ENCODE measurements at regions not wholly inside any gene's neighbourhood (a gene's known extent, or its start where the extent isn't known, plus 50 kb on each side); places are given as distances from the start of the nearest gene placed in this dataset.

- no peak overlapping the region for H3K27ac ChIP-seq
- TF ChIP-seq ZFX (IDR thresholded peaks at IDR 0.05) (no peak), CTCF (conservative IDR thresholded peaks at IDR 0.05) (no peak)
These were observed 150.9 kb downstream of the COL6A3 start for GRCh38 chr2:237262838-237263771.

GRCh38 chr2:237264480-237265219 lies 149.3 kb downstream of the COL6A3 start:
- H3K27ac ChIP-seq = no peak overlapping the region
- TF ChIP-seq ZFX (IDR thresholded peaks at IDR 0.05) (no peak), CTCF (conservative IDR thresholded peaks at IDR 0.05) (no peak)

- no peak overlapping the region for H3K27ac ChIP-seq
- TF ChIP-seq ZFX (IDR thresholded peaks at IDR 0.05) = no peak
- no peak for TF ChIP-seq CTCF (conservative IDR thresholded peaks at IDR 0.05)
These were observed 145.8 kb downstream of the COL6A3 start for GRCh38 chr2:237268004-237268708.

- TF ChIP-seq CTCF (conservative IDR thresholded peaks at IDR 0.05) (no peak), ZFX (IDR thresholded peaks at IDR 0.05) (no peak)
- H3K27ac ChIP-seq = no peak overlapping the region
These were observed 144.7 kb downstream of the COL6A3 start for GRCh38 chr2:237269138-237269875.

GRCh38 chr2:237270520-237270919 lies 143.4 kb downstream of the COL6A3 start:
- TF ChIP-seq ZFX (IDR thresholded peaks at IDR 0.05) (no peak), CTCF (conservative IDR thresholded peaks at IDR 0.05) (no peak)
- no peak overlapping the region for H3K27ac ChIP-seq

GRCh38 chr2:237271698-237272652 lies 142.0 kb downstream of the COL6A3 start:
- TF ChIP-seq ZFX (IDR thresholded peaks at IDR 0.05) (no peak), CTCF (conservative IDR thresholded peaks at IDR 0.05) (no peak)
- no peak overlapping the region for H3K27ac ChIP-seq
